Activated effector memory CD4-positive, alpha-beta T cell treated with anti-CD3 and anti-CD28 coated beads, Interleukin-2, amount 50 U/mL, for 16 hours (primary cell): ENCODE measurements at regions not wholly inside any gene's neighbourhood (a gene's known extent, or its start where the extent isn't known, plus 50 kb on each side); places are given as distances from the start of the nearest gene placed in this dataset.
"Not testable (repeated sequence)": the region's sequence is repeated elsewhere in the genome, so short reads cannot be mapped to it uniquely, and the experiment has no call there.

Source experiments
- DNase-seq: peaks from one replicate; pipeline ENCODE4 v3.0.0-alpha.2; 2020

GRCh38 chr2:87199228-87199627 lies 177.6 kb upstream of the PLGLB1 start:
- DNase-seq, result not testable (repeated sequence)

- not testable (repeated sequence) for DNase-seq
Measured at GRCh38 chr2:87204569-87205147, 183.0 kb upstream of the PLGLB1 start.

- DNase-seq, result not testable (repeated sequence)
Measured at GRCh38 chr2:87212938-87213337, 191.3 kb upstream of the PLGLB1 start.

- not testable (repeated sequence) for DNase-seq
Measured at GRCh38 chr2:87217005-87217404, 195.4 kb upstream of the PLGLB1 start.

GRCh38 chr2:87217741-87218410 lies 196.2 kb upstream of the PLGLB1 start:
- DNase-seq, result peak; percentile 90

GRCh38 chr2:87220651-87221050 lies 199.0 kb upstream of the PLGLB1 start:
- not testable (repeated sequence) for DNase-seq

- DNase-seq, result not testable (repeated sequence)
Measured at GRCh38 chr2:87222131-87222530, 200.5 kb upstream of the PLGLB1 start.

- not testable (repeated sequence) for DNase-seq
Measured at GRCh38 chr2:87223873-87224272, 202.2 kb upstream of the PLGLB1 start.

GRCh38 chr2:87229091-87229689 lies 207.5 kb upstream of the PLGLB1 start:
- DNase-seq, result not testable (repeated sequence)

- DNase-seq, result not testable (repeated sequence)
Measured at GRCh38 chr2:87229964-87230363, 208.3 kb upstream of the PLGLB1 start.

GRCh38 chr2:87235333-87235981 lies 213.8 kb upstream of the PLGLB1 start:
- not testable (repeated sequence) for DNase-seq

- peak; percentile 71 for DNase-seq
Measured at GRCh38 chr2:87237570-87238336, 216.1 kb upstream of the PLGLB1 start.

- DNase-seq, result not testable (repeated sequence)
Measured at GRCh38 chr2:87239558-87240215, 218.0 kb upstream of the PLGLB1 start.

- DNase-seq, result not testable (repeated sequence)
Measured at GRCh38 chr2:87246066-87246717, 224.5 kb upstream of the PLGLB1 start.

GRCh38 chr2:87252046-87252445 lies 230.4 kb upstream of the PLGLB1 start:
- DNase-seq, result not testable (repeated sequence)

GRCh38 chr2:87254562-87254961 lies 232.9 kb upstream of the PLGLB1 start:
- not testable (repeated sequence) for DNase-seq

- not testable (repeated sequence) for DNase-seq
Measured at GRCh38 chr2:87255410-87255809, 233.8 kb upstream of the PLGLB1 start.

- not testable (repeated sequence) for DNase-seq
Measured at GRCh38 chr2:87258887-87259286, 237.2 kb upstream of the PLGLB1 start.

- DNase-seq, result not testable (repeated sequence)
Measured at GRCh38 chr2:87262184-87262702, 240.6 kb upstream of the PLGLB1 start.

GRCh38 chr2:87263868-87264518 lies 242.3 kb upstream of the PLGLB1 start:
- DNase-seq, result not testable (repeated sequence)

GRCh38 chr2:87275192-87275591 lies 253.5 kb upstream of the PLGLB1 start:
- DNase-seq, result not testable (repeated sequence)
